ENCODE measurements at regions not wholly inside any gene's neighbourhood (a gene's known extent, or its start where the extent isn't known, plus 50 kb on each side); places are given as distances from the start of the nearest gene placed in this dataset.

DNA sequence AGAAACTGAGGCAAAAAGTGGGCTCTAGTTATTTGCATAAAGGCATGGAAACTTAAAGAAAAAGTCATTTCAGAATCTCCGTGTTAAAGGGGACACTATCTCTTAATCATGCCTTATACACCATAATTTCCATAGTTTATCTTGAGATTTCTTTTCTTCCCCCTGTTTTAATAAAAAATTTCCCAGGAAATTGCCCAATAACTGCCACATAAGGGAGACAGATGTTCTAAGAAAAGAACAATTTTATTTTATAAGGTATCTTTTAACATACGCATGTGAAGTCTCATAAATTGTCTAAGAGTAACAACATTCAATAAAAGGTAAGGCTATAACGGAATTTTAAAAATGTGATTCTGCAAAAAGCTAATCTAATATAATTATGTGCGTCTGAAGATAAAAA lies 371.3 kb downstream of the IRS2 start:
- intact Hi-C loops (cut with DNase I; ENCODE audit: low total_unique reads) = no loop called here
- peaks cover 0 to 15% (median 10%) of the 10 kb centered on the region in 4 donors for H3K4me1 ChIP-seq
- DNase-seq = no peak
- TF ChIP-seq, protein P1, sequence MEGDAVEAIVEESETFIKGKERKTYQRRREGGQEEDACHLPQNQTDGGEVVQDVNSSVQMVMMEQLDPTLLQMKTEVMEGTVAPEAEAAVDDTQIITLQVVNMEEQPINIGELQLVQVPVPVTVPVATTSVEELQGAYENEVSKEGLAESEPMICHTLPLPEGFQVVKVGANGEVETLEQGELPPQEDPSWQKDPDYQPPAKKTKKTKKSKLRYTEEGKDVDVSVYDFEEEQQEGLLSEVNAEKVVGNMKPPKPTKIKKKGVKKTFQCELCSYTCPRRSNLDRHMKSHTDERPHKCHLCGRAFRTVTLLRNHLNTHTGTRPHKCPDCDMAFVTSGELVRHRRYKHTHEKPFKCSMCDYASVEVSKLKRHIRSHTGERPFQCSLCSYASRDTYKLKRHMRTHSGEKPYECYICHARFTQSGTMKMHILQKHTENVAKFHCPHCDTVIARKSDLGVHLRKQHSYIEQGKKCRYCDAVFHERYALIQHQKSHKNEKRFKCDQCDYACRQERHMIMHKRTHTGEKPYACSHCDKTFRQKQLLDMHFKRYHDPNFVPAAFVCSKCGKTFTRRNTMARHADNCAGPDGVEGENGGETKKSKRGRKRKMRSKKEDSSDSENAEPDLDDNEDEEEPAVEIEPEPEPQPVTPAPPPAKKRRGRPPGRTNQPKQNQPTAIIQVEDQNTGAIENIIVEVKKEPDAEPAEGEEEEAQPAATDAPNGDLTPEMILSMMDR (IDR thresholded peaks at IDR 0.05) = no peak
- no peak overlapping the region for H3K27ac ChIP-seq
- H3K4me3 ChIP-seq = no peak overlapping the region
- no peaks in the 10 kb centered on the region for H3K9me3 ChIP-seq
- no peaks in the 10 kb centered on the region for H3K27me3 ChIP-seq
- H3K36me3 ChIP-seq = no peaks in the 10 kb centered on the region

DNA sequence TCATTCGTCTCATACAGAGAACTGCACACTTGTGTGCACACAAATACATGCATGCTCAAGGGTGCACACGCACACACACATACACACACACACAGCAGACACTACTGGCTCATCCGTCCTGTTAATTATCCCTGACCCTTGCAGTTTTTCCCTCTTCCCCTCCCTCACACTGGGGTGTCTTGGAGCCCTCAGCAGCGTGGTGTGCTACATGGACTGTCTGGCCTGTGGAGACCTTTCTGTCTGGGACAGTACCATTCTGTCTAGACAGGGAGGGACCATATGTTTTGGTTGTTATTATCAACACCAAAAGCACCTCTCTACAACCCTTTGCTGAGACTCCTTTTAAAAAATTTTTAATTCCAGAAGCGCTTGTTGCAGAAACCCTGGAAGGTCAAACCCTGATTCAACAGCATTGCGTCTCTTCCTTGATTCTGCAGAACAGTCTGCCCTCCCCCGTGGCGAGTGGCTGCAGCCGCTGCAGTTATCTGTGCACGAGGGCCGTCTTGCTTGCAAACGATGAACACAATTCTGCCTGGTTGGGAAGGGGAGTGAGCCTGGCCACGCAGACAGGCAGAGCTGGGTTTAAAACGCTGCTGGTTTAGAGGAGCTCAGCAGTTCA lies 374.0 kb downstream of the IRS2 start:
- no peak for DNase-seq
- Histone ChIP-seq H3K9me3 (no peaks in the 10 kb centered on the region), H3K27me3 (no peaks in the 10 kb centered on the region), H3K4me3 (peak overlapping the region in 1 of 2 donors; percentile 25), H3K27ac (no peak overlapping the region), H3K4me1 (peaks cover 0 to 15% (median 10%) of the 10 kb centered on the region in 4 donors), H3K36me3 (no peaks in the 10 kb centered on the region)
- intact Hi-C loops (cut with DNase I; ENCODE audit: low total_unique reads) = no loop called here
- TF ChIP-seq, protein P1 (IDR thresholded peaks at IDR 0.05) = no peak

DNA sequence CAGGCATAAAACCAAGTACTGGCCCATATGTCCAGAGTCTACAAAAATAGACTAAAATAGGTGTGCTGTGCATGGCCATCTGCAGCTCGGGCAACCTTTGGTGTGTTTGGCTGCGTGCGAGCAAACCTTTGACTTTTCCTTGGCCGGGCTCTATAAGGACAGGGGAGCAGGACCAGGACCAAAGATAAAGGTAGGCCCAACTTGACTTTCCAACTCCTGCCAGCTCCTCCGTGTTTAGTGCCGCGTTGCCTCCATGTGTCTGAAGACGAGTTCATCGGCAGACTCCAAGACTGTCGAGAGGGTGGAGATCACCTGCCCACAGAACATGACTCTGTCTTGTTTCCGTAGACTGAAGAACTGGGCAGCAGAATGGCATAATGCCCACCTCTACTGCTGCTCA lies 375.5 kb downstream of the IRS2 start:
- Histone ChIP-seq H3K9me3 (no peaks in the 10 kb centered on the region), H3K4me3 (no peak overlapping the region), H3K4me1 (peaks cover 0 to 15% (median 10%) of the 10 kb centered on the region in 4 donors), H3K27ac (no peak overlapping the region), H3K36me3 (no peaks in the 10 kb centered on the region), H3K27me3 (no peaks in the 10 kb centered on the region)
- intact Hi-C loops (cut with DNase I; ENCODE audit: low total_unique reads) = no loop called here
- TF ChIP-seq, protein P1 (IDR thresholded peaks at IDR 0.05) = no peak
- DNase-seq = no peak

DNA sequence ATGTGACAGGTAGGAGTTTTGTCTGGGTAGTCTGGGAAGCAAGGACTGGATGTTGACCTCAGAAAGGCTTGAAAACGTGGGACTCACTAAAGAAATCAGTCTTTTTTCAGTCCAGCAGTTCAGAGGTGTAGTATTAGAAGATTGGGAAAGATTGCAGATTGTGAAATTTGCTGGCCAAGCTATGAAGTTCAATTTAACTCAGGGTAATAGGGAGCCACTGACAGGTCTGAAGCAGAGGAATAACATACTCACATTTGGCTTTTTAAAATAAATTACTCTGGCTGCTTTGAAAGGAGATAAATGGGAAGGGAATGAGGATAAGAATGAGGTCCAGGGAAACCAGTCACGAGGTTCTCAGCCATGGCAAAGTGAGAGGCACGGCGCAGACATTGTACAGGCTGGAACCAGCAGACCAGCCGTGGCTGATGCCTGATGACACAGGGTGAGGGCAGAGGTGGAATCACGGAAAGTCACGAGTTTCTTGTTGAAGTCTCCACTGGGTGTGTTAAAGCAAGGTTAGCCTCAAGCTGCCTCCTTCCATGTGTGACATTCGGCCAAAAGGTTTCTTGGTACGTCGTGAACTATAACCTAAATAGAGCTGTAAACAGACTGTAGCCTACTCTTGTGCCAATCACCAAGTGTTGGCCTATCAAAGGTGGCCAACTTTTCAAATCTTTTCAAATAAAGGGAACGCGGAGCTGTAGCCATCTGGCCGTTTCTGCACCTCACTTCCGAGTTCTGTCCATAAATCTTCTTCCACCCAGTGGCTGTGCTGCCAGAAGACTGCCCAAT lies 377.6 kb downstream of the IRS2 start:
- no peak for DNase-seq
- TF ChIP-seq, protein P1 (IDR thresholded peaks at IDR 0.05) = no peak
- no peak overlapping the region for H3K27ac ChIP-seq
- intact Hi-C loops (cut with DNase I; ENCODE audit: low total_unique reads) = no loop called here
- H3K4me3 ChIP-seq = no peak overlapping the region
- no peaks in the 10 kb centered on the region for H3K36me3 ChIP-seq
- no peaks in the 10 kb centered on the region for H3K9me3 ChIP-seq
- peaks cover 0 to 15% (median 10%) of the 10 kb centered on the region in 4 donors for H3K4me1 ChIP-seq
- H3K27me3 ChIP-seq = no peaks in the 10 kb centered on the region

DNA sequence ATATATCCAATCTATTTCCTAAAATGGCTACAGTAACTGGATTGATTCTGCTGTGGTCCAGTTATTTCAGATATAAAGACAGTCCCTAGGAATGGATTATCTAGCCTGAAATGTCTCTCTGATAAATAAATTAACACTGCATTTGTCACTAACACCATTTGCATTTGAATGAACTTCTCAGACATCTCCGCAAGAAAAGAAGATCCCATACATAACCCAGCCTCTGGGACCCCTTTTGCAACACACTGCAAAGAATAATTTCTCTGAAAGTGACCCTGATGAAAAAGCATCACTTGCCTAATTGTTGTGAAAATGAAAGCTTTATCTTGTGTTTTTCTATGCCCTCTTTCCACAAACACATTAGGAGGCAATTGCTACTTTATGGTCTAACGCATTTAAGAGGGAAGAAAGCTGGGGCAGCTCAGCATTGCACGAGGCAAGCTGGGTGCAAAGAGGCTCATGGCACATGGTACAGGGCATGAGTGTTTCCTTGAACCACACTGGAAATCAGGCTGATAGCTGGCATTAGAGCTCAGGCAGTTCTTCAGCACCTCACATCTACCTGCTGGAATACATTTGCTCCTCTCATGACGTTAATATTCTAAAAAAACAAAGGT lies 379.9 kb downstream of the IRS2 start:
- no peaks in the 10 kb centered on the region for H3K27me3 ChIP-seq
- intact Hi-C loops (cut with DNase I; ENCODE audit: low total_unique reads) = no loop called here
- TF ChIP-seq, protein P1 (IDR thresholded peaks at IDR 0.05) = no peak
- no peak overlapping the region for H3K4me3 ChIP-seq
- H3K36me3 ChIP-seq = no peaks in the 10 kb centered on the region
- H3K9me3 ChIP-seq = no peaks in the 10 kb centered on the region
- H3K4me1 ChIP-seq = peaks cover 0 to under 1% (median 0%) of the 10 kb centered on the region in 4 donors
- no peak for DNase-seq
- H3K27ac ChIP-seq = no peak overlapping the region
